Stomach smooth muscle (tissue), 2 donors: ENCODE measurements at regions not wholly inside any gene's neighbourhood (a gene's known extent, or its start where the extent isn't known, plus 50 kb on each side); places are given as distances from the start of the nearest gene placed in this dataset.

Source experiments
- H3K27ac ChIP-seq: one replicate; pipeline ENCODE4 v1.7.0; 2013; ENCODE audit warnings: mild to moderate bottlenecking, low read length, inconsistent platforms
- H3K27me3 ChIP-seq, 2 donors: one replicate each; pipeline ENCODE4 v1.7.0; 2013; ENCODE audit warnings: low read length in 2 of 2; ENCODE audit not compliant: insufficient read depth in 2 of 2, control insufficient read depth in 1 of 2
- H3K36me3 ChIP-seq, 2 donors: one replicate each; pipeline ENCODE4 v1.7.0; 2013; ENCODE audit warnings: low read length in 2 of 2; ENCODE audit not compliant: control insufficient read depth in 2 of 2, insufficient read depth in 2 of 2
- H3K4me1 ChIP-seq: one replicate; pipeline ENCODE4 v1.7.0; 2013; ENCODE audit warnings: low read length; ENCODE audit not compliant: control insufficient read depth, insufficient read depth
- H3K4me3 ChIP-seq, 2 donors: one replicate each; pipeline ENCODE4 v1.7.0; 2013; ENCODE audit warnings: low read length in 2 of 2
- H3K9ac ChIP-seq, 2 donors: one replicate each; pipeline ENCODE4 v1.7.0; 2013; ENCODE audit warnings: low read length in 2 of 2, mild to moderate bottlenecking in 1 of 2
- H3K9me3 ChIP-seq, 2 donors: one replicate each; pipeline ENCODE4 v1.7.0; 2013; ENCODE audit warnings: low read length in 2 of 2; ENCODE audit not compliant: control insufficient read depth in 2 of 2
- donor health status: healthy.
- donor health status: Pancreatic carcinoma.

- H3K9ac ChIP-seq, result no peak overlapping the region
- no peaks in the 10 kb centered on the region for H3K9me3 ChIP-seq
- H3K36me3 ChIP-seq, result no peaks in the 10 kb centered on the region
- no peak overlapping the region for H3K27ac ChIP-seq
- H3K27me3 ChIP-seq, result no peaks in the 10 kb centered on the region
- no peak overlapping the region for H3K4me3 ChIP-seq
- H3K4me1 ChIP-seq, result no peaks in the 10 kb centered on the region
Observed at GRCh38 chr4:111519683-111520082, 625.6 kb upstream of the FAM241A start.

- Histone ChIP-seq H3K9ac (no peak overlapping the region), H3K4me3 (no peak overlapping the region), H3K27me3 (no peaks in the 10 kb centered on the region), H3K9me3 (peaks cover 0 to 4% of the 10 kb centered on the region in 2 donors), H3K27ac (no peak overlapping the region), H3K4me1 (no peaks in the 10 kb centered on the region), H3K36me3 (no peaks in the 10 kb centered on the region)
Observed at GRCh38 chr4:111530446-111530845, 614.8 kb upstream of the FAM241A start.

- Histone ChIP-seq H3K27me3 (no peaks in the 10 kb centered on the region), H3K36me3 (no peaks in the 10 kb centered on the region), H3K9ac (no peak overlapping the region), H3K9me3 (no peaks in the 10 kb centered on the region), H3K4me3 (no peak overlapping the region), H3K27ac (no peak overlapping the region), H3K4me1 (no peaks in the 10 kb centered on the region)
Observed at GRCh38 chr4:111535792-111536191, 609.5 kb upstream of the FAM241A start.

GRCh38 chr4:111537165-111537564 is 608.1 kb upstream of the FAM241A start:
- no peaks in the 10 kb centered on the region for H3K9me3 ChIP-seq
- H3K36me3 ChIP-seq, result no peaks in the 10 kb centered on the region
- no peak overlapping the region for H3K27ac ChIP-seq
- H3K4me1 ChIP-seq, result no peaks in the 10 kb centered on the region
- H3K27me3 ChIP-seq, result no peaks in the 10 kb centered on the region
- H3K9ac ChIP-seq, result no peak overlapping the region
- H3K4me3 ChIP-seq, result no peak overlapping the region

- no peak overlapping the region for H3K27ac ChIP-seq
- H3K4me3 ChIP-seq, result no peak overlapping the region
- no peaks in the 10 kb centered on the region for H3K36me3 ChIP-seq
- no peaks in the 10 kb centered on the region for H3K9me3 ChIP-seq
- no peaks in the 10 kb centered on the region for H3K27me3 ChIP-seq
- H3K4me1 ChIP-seq, result no peaks in the 10 kb centered on the region
- H3K9ac ChIP-seq, result no peak overlapping the region
Observed at GRCh38 chr4:111537871-111538270, 607.4 kb upstream of the FAM241A start.

GRCh38 chr4:111540671-111541070 is 604.6 kb upstream of the FAM241A start:
- Histone ChIP-seq H3K27ac (no peak overlapping the region), H3K36me3 (no peaks in the 10 kb centered on the region), H3K4me3 (no peak overlapping the region), H3K27me3 (no peaks in the 10 kb centered on the region), H3K4me1 (no peaks in the 10 kb centered on the region), H3K9ac (no peak overlapping the region), H3K9me3 (no peaks in the 10 kb centered on the region)

- Histone ChIP-seq H3K4me3 (no peak overlapping the region), H3K4me1 (no peaks in the 10 kb centered on the region), H3K27ac (no peak overlapping the region)
Observed at GRCh38 chr4:111542056-111542455, 603.2 kb upstream of the FAM241A start.

GRCh38 chr4:111546881-111547280 is 598.4 kb upstream of the FAM241A start:
- no peak overlapping the region for H3K27ac ChIP-seq
- H3K4me3 ChIP-seq, result no peak overlapping the region
- no peaks in the 10 kb centered on the region for H3K27me3 ChIP-seq
- H3K36me3 ChIP-seq, result no peaks in the 10 kb centered on the region
- H3K9ac ChIP-seq, result no peak overlapping the region
- no peaks in the 10 kb centered on the region for H3K4me1 ChIP-seq
- H3K9me3 ChIP-seq, result no peaks in the 10 kb centered on the region

More at GRCh38 chr4:111542056-111542455, 603.2 kb upstream of the FAM241A start:
- Histone ChIP-seq H3K9ac (no peak overlapping the region), H3K9me3 (no peaks in the 10 kb centered on the region), H3K27me3 (no peaks in the 10 kb centered on the region), H3K36me3 (no peaks in the 10 kb centered on the region)

GRCh38 chr4:111556141-111556781 is 589.0 kb upstream of the FAM241A start:
- Histone ChIP-seq H3K4me1 (no peaks in the 10 kb centered on the region), H3K9me3 (no peaks in the 10 kb centered on the region), H3K4me3 (no peak overlapping the region), H3K27me3 (no peaks in the 10 kb centered on the region), H3K27ac (no peak overlapping the region), H3K36me3 (no peaks in the 10 kb centered on the region), H3K9ac (no peak overlapping the region)

- H3K9ac ChIP-seq, result no peak overlapping the region
- no peak overlapping the region for H3K4me3 ChIP-seq
- H3K27me3 ChIP-seq, result no peaks in the 10 kb centered on the region
- no peaks in the 10 kb centered on the region for H3K9me3 ChIP-seq
- no peak overlapping the region for H3K27ac ChIP-seq
- H3K4me1 ChIP-seq, result no peaks in the 10 kb centered on the region
- no peaks in the 10 kb centered on the region for H3K36me3 ChIP-seq
Observed at GRCh38 chr4:111556851-111557250, 588.4 kb upstream of the FAM241A start.

GRCh38 chr4:111562826-111563225 is 582.4 kb upstream of the FAM241A start:
- Histone ChIP-seq H3K9me3 (peaks cover 0 to 3% of the 10 kb centered on the region in 2 donors), H3K36me3 (no peaks in the 10 kb centered on the region), H3K4me3 (no peak overlapping the region), H3K27me3 (no peaks in the 10 kb centered on the region), H3K27ac (no peak overlapping the region), H3K4me1 (no peaks in the 10 kb centered on the region), H3K9ac (no peak overlapping the region)
